H1 (cell line): ENCODE measurements at regions not wholly inside any gene's neighbourhood (a gene's known extent, or its start where the extent isn't known, plus 50 kb on each side); places are given as distances from the start of the nearest gene placed in this dataset.

ENCODE experiments used
- CTCF ChIA-PET: fragments of 300-600 bp; sonication (Branson Sonifier 250); formaldehyde crosslinking; loops from one replicate; lab custom pipeline; 2021; ENCODE audit not compliant: partially characterized antibody; lab: Charles Lee
- POLR2A ChIA-PET: fragments of 300-600 bp; sonication (Branson Sonifier 250); formaldehyde crosslinking; loops from one replicate; lab custom pipeline; 2021; ENCODE audit warnings: inconsistent platforms; ENCODE audit not compliant: partially characterized antibody; lab: Charles Lee
- DNase-seq, 2 experiments: peaks; one replicate each; pipeline versions ENCODE4 v3.0.0 to v3.0.0-alpha.2; 2010 to 2022; ENCODE audit warnings: low spot score in 2 of 2, low read depth in 1 of 2, mixed read lengths in 1 of 2
- FAIRE-seq: peaks from 2 replicates; lab custom pipeline; 2011; peaks lifted over from hg19 to GRCh38; lab: Jason Lieb, UNC
- H2AFZ ChIP-seq: 2 replicates; pipeline ENCODE4 v1.8.1; 2012; ENCODE audit warnings: low read length, inconsistent platforms
- H2AK5ac ChIP-seq: 2 replicates; pipeline ENCODE4 v1.6.1; 2013; ENCODE audit warnings: low read depth, low read length
- H2BK120ac ChIP-seq: replicated peaks from 2 replicates; pipeline ENCODE3; 2013; ENCODE audit warnings: low read depth, low read length, inconsistent platforms
- H2BK12ac ChIP-seq: 2 replicates; pipeline ENCODE4 v1.6.1; 2013; ENCODE audit warnings: low read depth, low read length
- H2BK15ac ChIP-seq: 2 replicates; pipeline ENCODE4 v1.6.1; 2013; ENCODE audit warnings: low read length
- H2BK20ac ChIP-seq: 2 replicates; pipeline ENCODE4 v1.6.1; 2013; ENCODE audit warnings: low read length
- H2BK5ac ChIP-seq: 2 replicates; pipeline ENCODE4 v1.6.1; 2013; ENCODE audit warnings: low read depth, low read length
- H3K14ac ChIP-seq: 2 replicates; pipeline ENCODE4 v1.6.1; 2013; ENCODE audit warnings: inconsistent platforms; ENCODE audit not compliant: insufficient read length
- H3K18ac ChIP-seq: 2 replicates; pipeline ENCODE4 v1.6.1; 2013; ENCODE audit warnings: low read length; ENCODE audit errors: extremely low read depth
- H3K23ac ChIP-seq: 2 replicates; pipeline ENCODE4 v1.6.1; 2013; ENCODE audit warnings: inconsistent platforms; ENCODE audit not compliant: insufficient read length
- H3K23me2 ChIP-seq: 2 replicates; pipeline ENCODE4 v1.6.1; 2013; ENCODE audit warnings: low read depth, low read length
- H3K27ac ChIP-seq: 2 replicates; pipeline ENCODE4 v1.6.1; 2011; ENCODE audit warnings: low read depth, low read length, inconsistent platforms
- H3K27me3 ChIP-seq, 4 experiments: replicated peaks in 1 of 4; 1 replicate in 1 of 4; 2 replicates in 3 of 4; pipeline versions ENCODE4 v1.6.1 to v1.8.1; 2011 to 2013; ENCODE audit warnings: low read length in 3 of 4, mild to moderate bottlenecking in 3 of 4, inconsistent platforms in 2 of 4, mixed read lengths in 2 of 4, moderate library complexity in 1 of 4; ENCODE audit not compliant: control insufficient read depth in 3 of 4, insufficient read depth in 3 of 4; ENCODE audit errors: extremely low read depth in 1 of 4
- H3K36me3 ChIP-seq, 4 experiments: 2 replicates each; pipeline versions ENCODE4 v1.6.1 to v1.8.1; 2011 to 2013; ENCODE audit warnings: mild to moderate bottlenecking in 4 of 4, low read length in 3 of 4, moderate library complexity in 2 of 4, control low read depth in 1 of 4, inconsistent platforms in 1 of 4; ENCODE audit not compliant: insufficient read depth in 4 of 4, control insufficient read depth in 2 of 4
- H3K4ac ChIP-seq: replicated peaks from 2 replicates; pipeline ENCODE3; 2013; ENCODE audit warnings: low read length, low read depth, mixed read lengths, inconsistent platforms; ENCODE audit not compliant: insufficient read length
- H3K4me1 ChIP-seq, 4 experiments: replicated peaks in 1 of 4; 1 replicate in 1 of 4; 2 replicates in 3 of 4; pipeline versions ENCODE4 v1.6.1 to v1.8.1; 2011 to 2013; ENCODE audit warnings: low read length in 3 of 4, inconsistent platforms in 2 of 4, mixed read lengths in 1 of 4; ENCODE audit not compliant: insufficient read depth in 4 of 4, control insufficient read depth in 3 of 4
- H3K4me2 ChIP-seq, 2 experiments: 2 replicates each; pipeline versions ENCODE4 v1.6.1 to v1.8.1; 2011 to 2013; ENCODE audit warnings: low read depth in 2 of 2, low read length in 2 of 2, control low read depth in 1 of 2, inconsistent platforms in 1 of 2, mild to moderate bottlenecking in 1 of 2; ENCODE audit not compliant: insufficient read depth in 1 of 2
- H3K4me3 ChIP-seq, 4 experiments: fragments of 200-600, 300-600 bp in 1 of 4; sonication (generic), shearing (Covaris generic), sonication (Bioruptor Twin) in 1 of 4; 2 replicates each; pipeline versions ENCODE4 v1.5.1 to v1.8.1; 2011 to 2016; ENCODE audit warnings: low read length in 4 of 4, low read depth in 3 of 4, control low read depth in 2 of 4, inconsistent platforms in 2 of 4, mild to moderate bottlenecking in 2 of 4, mixed read lengths in 1 of 4, moderate library complexity in 1 of 4; ENCODE audit not compliant: insufficient read depth in 2 of 4; ENCODE audit errors: extremely low read depth in 1 of 4
- H3K56ac ChIP-seq: replicated peaks from 2 replicates; pipeline ENCODE3; 2013; ENCODE audit warnings: low read depth, mild to moderate bottlenecking, mixed read lengths, low read length, inconsistent platforms; ENCODE audit not compliant: insufficient read length
- H3K79me1 ChIP-seq: 2 replicates; pipeline ENCODE4 v1.6.1; 2013; ENCODE audit warnings: low read depth, low read length, control low read depth
- H3K79me2 ChIP-seq, 2 experiments: 2 replicates each; pipeline versions ENCODE4 v1.6.1 to v1.8.1; 2012 to 2013; ENCODE audit warnings: low read length in 2 of 2, mild to moderate bottlenecking in 2 of 2, inconsistent platforms in 1 of 2; ENCODE audit not compliant: insufficient read depth in 2 of 2, control insufficient read depth in 1 of 2
- H3K9ac ChIP-seq, 4 experiments: replicated peaks in 1 of 4; 1 replicate in 1 of 4; 2 replicates in 3 of 4; pipeline versions ENCODE4 v1.6.1 to v1.8.1; 2011 to 2013; ENCODE audit warnings: low read depth in 3 of 4, low read length in 3 of 4, control low read depth in 2 of 4, mild to moderate bottlenecking in 2 of 4, moderate library complexity in 2 of 4, inconsistent platforms in 1 of 4; ENCODE audit errors: extremely low read depth in 1 of 4
- H3K9me3 ChIP-seq, 2 experiments: 2 replicates each; pipeline versions ENCODE4 v1.6.1 to v1.8.1; 2012 to 2013; ENCODE audit warnings: mild to moderate bottlenecking in 2 of 2, moderate library complexity in 2 of 2, control low read depth in 1 of 2, inconsistent platforms in 1 of 2, low read depth in 1 of 2, low read length in 1 of 2, mixed read lengths in 1 of 2; ENCODE audit not compliant: insufficient read depth in 2 of 2
- H4K20me1 ChIP-seq, 2 experiments: replicated peaks in 1 of 2; 2 replicates each; pipeline versions ENCODE3 to v1.8.1; 2011 to 2013; ENCODE audit warnings: inconsistent platforms in 2 of 2, low read length in 2 of 2, mild to moderate bottlenecking in 1 of 2; ENCODE audit not compliant: insufficient read depth in 2 of 2, control insufficient read depth in 1 of 2
- H4K5ac ChIP-seq: 2 replicates; pipeline ENCODE4 v1.6.1; 2013; ENCODE audit warnings: low read length, low read depth, mixed read lengths, inconsistent platforms; ENCODE audit not compliant: insufficient read length
- H4K8ac ChIP-seq: 2 replicates; pipeline ENCODE4 v1.8.0; 2013; ENCODE audit warnings: mild to moderate bottlenecking, moderate library complexity, low read length, inconsistent platforms; ENCODE audit not compliant: insufficient read depth; ENCODE audit errors: extremely low read depth
- H4K91ac ChIP-seq: replicated peaks from 2 replicates; pipeline ENCODE3; 2013; ENCODE audit warnings: low read length, mixed read lengths, inconsistent platforms; ENCODE audit not compliant: insufficient read length
- CEBPB ChIP-seq: IDR thresholded peaks from 2 replicates; pipeline ENCODE4 v1.6.1; 2012; ENCODE audit warnings: low read depth, low read length
- FOSL1 ChIP-seq: IDR thresholded peaks from 2 replicates; pipeline ENCODE4 v1.6.1; 2011; ENCODE audit warnings: mild to moderate bottlenecking, low read depth, low read length, moderate library complexity; ENCODE audit not compliant: insufficient read depth
- MAX ChIP-seq: IDR thresholded peaks from 2 replicates; pipeline ENCODE4 v1.6.1; 2012; ENCODE audit warnings: inconsistent platforms
- SAP30 ChIP-seq: fragments of 300-600 bp; sonication (generic); IDR thresholded peaks from 2 replicates; pipeline ENCODE4 v1.7.1; 2012; ENCODE audit warnings: low read length, moderate library complexity, mild to moderate bottlenecking, inconsistent platforms; ENCODE audit not compliant: insufficient read depth, insufficient replicate concordance
- WGBS, 2 experiments: shearing (Covaris generic) in 1 of 2; methylation state at CpG; one replicate each; pipeline versions ENCODE4 v1.1.6 to v1.1.7; 2013 to 2015; ENCODE audit warnings: low lambda C conversion rate in 2 of 2, mixed read lengths in 2 of 2, inconsistent platforms in 1 of 2, low coverage in 1 of 2, missing lambda C conversion rate in 1 of 2; ENCODE audit not compliant: insufficient replicate concordance in 2 of 2, insufficient coverage in 1 of 2, insufficient read length in 1 of 2; ENCODE audit errors: extremely low coverage in 1 of 2, missing lambda C conversion rate in 1 of 2; 5-methylcytosine and 5-hydroxymethylcytosine counted together

- no peak for TF ChIP-seq MAX
- TF ChIP-seq SAP30, result no peak
- no peak for TF ChIP-seq CEBPB
- no peak for TF ChIP-seq FOSL1
- TF ChIP-seq, all 59 proteins: peak for 0
- Histone ChIP-seq H4K8ac (no peak overlapping the region; the same call in 1 of the 2 replicates), H3K27me3 (no peaks in the 10 kb centered on the region), H3K23me2 (no peaks in the 10 kb centered on the region), H4K91ac (no peak overlapping the region), H3K4me3 (no peak overlapping the region), H3K4me2 (no peak overlapping the region), H3K56ac (no peak overlapping the region), H3K4me1 (no peaks in the 10 kb centered on the region), H4K20me1 (no peaks in the 10 kb centered on the region), H2AFZ (no peak overlapping the region), H2BK120ac (no peak overlapping the region), H3K79me1 (no peaks in the 10 kb centered on the region), H2AK5ac (no peak overlapping the region), H3K18ac (no peak overlapping the region), H3K4ac (no peak overlapping the region), H2BK15ac (no peak overlapping the region), H3K9me3 (0 out of 4 replicates have a peak, but pooled peaks cover 0 to 3% of the 10 kb centered on the region in 2 experiments), H2BK5ac (no peak overlapping the region), H2BK20ac (no peak overlapping the region), H3K36me3 (no peaks in the 10 kb centered on the region), H3K79me2 (no peaks in the 10 kb centered on the region), H2BK12ac (no peak overlapping the region), H3K14ac (no peak overlapping the region), H3K27ac (no peak overlapping the region), H4K5ac (no peak overlapping the region), H3K9ac (no peak overlapping the region), H3K23ac (no peak overlapping the region)
- 84% methylated on average over 3 of the region's 3 CpGs; no CpG with 5 or more reads in 1 of the 2 experiments for WGBS, 2 experiments
- CTCF ChIA-PET, result interaction anchor here (0.8 kb wide), 1 partner anchor 25 kb away, joined by 3 read pairs; no protein-coding TSS in a partner anchor
- DNase-seq (no peak), FAIRE-seq (no peak)
- POLR2A ChIA-PET, result no interaction called here
Measured at GRCh38 chr5:125914471-125914870, 508.7 kb upstream of the GRAMD2B start.
